VCaP (cell line): ENCODE measurements at regions not wholly inside any gene's neighbourhood (a gene's known extent, or its start where the extent isn't known, plus 50 kb on each side); places are given as distances from the start of the nearest gene placed in this dataset.

Experiments used
- H3K27ac ChIP-seq: fragments of 450-650 bp; 2 replicates; pipeline ENCODE4 v1.5.1; 2017
- CTCF ChIP-seq: fragments of 450-650 bp; conservative IDR thresholded peaks from 2 replicates; pipeline ENCODE4 v1.5.1; 2017; ENCODE audit warnings: mild to moderate bottlenecking, moderate library complexity

DNA sequence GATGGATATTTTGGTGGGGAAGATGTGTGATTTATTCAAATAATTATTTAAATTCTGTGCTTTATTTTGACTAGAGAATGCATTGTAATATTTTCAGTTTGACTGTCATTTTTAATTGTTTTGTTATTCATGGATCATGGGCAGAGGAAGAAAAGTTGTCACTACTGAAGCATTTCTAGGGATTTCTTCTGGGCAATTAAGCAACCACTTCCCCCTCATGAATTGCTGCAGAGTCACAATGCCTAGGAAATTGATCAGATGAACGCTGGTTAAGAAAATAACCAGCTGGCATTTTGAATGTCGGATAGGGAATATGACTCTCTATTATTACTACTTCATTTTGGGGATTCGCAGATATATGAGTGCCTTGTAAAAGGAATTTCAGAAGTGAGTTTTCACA, 283.3 kb downstream of the IL15 start:
- no peak for TF ChIP-seq CTCF
- no peak overlapping the region for H3K27ac ChIP-seq

DNA sequence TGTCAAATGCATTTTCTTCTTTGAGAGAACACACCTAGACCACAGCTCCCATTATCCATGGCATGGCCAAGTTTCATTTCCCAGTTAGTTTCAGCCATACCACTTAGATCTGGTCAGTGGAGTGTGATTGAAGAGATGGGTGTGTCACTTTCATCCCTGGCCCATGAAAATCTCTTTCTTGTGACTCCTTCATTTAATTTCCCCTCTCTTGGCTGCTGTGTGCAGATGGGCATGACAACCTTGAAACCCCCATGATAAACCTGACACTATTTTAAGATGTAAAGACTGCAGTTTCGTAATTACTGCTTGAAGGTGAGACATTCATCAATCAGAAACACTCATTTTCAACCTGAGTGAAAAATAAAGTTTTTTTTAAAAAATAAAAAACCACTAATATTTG, 284.9 kb downstream of the IL15 start:
- no peak overlapping the region for H3K27ac ChIP-seq
- no peak for TF ChIP-seq CTCF

DNA sequence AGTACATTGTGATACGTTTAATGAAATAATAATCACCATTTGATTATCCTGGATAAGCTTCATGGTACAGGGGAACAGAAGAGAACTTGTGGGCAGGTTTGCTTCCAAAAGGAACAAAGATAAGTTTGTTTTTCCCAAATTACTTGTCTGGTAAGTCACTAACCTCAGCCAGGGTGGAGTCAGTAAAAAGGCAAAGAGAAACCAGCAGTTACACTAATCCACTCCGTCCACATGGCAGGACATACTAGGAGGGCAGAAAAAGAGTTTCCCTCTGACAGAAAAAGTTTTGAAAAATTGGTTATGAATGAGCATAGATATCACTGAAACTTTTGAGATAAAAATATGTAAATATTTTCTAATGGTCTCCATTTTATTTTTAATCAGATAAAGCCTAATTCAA, 285.9 kb downstream of the IL15 start:
- H3K27ac ChIP-seq, result no peak overlapping the region
- no peak for TF ChIP-seq CTCF

DNA sequence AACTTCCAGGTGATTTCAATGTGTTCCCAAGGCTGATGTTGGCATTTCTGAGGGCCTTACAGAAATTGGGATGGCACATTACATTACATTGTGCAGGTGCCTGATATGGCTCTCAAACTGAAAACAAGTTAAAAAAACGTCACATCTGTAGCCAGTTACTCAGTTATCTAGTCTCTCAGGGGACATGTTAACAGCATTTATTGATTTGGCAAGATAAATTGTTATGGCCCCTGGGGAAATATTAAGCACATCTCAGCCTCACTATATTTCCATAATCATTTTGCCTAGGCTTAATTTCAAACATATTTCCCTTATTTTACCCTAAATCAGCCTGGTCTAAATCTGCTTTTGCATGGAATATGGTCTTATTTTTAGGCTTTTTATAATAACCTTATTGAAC, 290.0 kb downstream of the IL15 start:
- no peak overlapping the region for H3K27ac ChIP-seq
- TF ChIP-seq CTCF, result no peak

DNA sequence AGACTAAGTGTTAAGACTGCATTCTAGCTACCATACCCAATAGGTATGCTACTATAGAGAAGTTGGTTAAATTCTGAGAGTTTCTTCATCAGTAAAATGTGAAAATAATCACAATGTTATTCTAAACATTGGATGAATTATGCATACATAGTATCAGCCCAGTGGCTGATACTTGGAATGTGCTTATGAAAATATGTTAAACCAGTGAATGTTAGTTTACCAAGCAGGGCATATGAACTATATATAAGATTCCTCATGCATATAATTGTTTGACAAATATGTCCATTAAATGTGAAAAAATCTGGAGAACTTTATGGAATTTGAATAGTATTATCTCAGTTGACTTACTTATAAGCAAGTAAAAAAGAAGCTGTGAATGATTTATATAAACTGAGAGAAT, 296.1 kb downstream of the IL15 start:
- no peak overlapping the region for H3K27ac ChIP-seq
- no peak for TF ChIP-seq CTCF

GRCh38 chr4:141933978-141934377, 297.6 kb downstream of the IL15 start:
- no peak for TF ChIP-seq CTCF
- H3K27ac ChIP-seq, result no peak overlapping the region

- no peak for TF ChIP-seq CTCF
- H3K27ac ChIP-seq, result no peak overlapping the region
Measured at GRCh38 chr4:141955696-141956095, 319.3 kb downstream of the IL15 start.

DNA sequence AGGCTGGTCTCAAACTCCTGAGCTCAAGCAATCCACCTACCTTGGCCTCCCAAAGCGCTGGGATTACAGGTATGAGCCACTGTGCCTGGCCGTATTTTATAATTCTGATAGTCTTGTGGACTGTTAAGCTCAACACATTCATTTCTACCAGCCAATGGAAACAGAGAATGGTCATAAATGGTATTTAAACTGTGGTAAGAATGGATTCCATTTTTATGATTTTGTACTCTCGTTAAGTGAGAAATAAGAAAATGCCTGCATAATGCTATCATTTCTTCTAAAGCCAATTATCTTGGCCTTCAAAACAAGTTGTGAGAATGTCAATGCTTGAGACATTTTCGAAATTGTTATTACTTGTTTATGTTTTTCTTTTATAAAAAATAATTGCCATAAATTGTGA, 321.0 kb downstream of the IL15 start:
- no peak overlapping the region for H3K27ac ChIP-seq
- no peak for TF ChIP-seq CTCF
